C4-2B (cell line): ENCODE measurements at regions not wholly inside any gene's neighbourhood (a gene's known extent, or its start where the extent isn't known, plus 50 kb on each side); places are given as distances from the start of the nearest gene placed in this dataset.

Experiments used
- H3K27ac ChIP-seq: fragments of 450-650 bp; 2 replicates; pipeline ENCODE4 v1.5.1; 2017
- CTCF ChIP-seq: fragments of 450-650 bp; conservative IDR thresholded peaks from 2 replicates; pipeline ENCODE4 v1.5.1; 2017; ENCODE audit warnings: mild to moderate bottlenecking
- ZFX ChIP-seq: fragments of 450-650 bp; IDR thresholded peaks from 2 replicates; pipeline ENCODE4 v1.6.1; 2017

- no peak for TF ChIP-seq ZFX
- no peak for TF ChIP-seq CTCF
- H3K27ac ChIP-seq: no peak overlapping the region
Observed at GRCh38 chr11:39139581-39139980, 2319.9 kb downstream of the LRRC4C start.

- no peak overlapping the region for H3K27ac ChIP-seq
- TF ChIP-seq ZFX (no peak), CTCF (no peak)
Observed at GRCh38 chr11:39120890-39121289, 2338.6 kb downstream of the LRRC4C start.

GRCh38 chr11:39113606-39114005, 2345.8 kb downstream of the LRRC4C start:
- no peak overlapping the region for H3K27ac ChIP-seq
- TF ChIP-seq CTCF (no peak), ZFX (no peak)

- TF ChIP-seq CTCF (no peak), ZFX (no peak)
- no peak overlapping the region for H3K27ac ChIP-seq
Observed at GRCh38 chr11:39102236-39102635, 2357.2 kb downstream of the LRRC4C start.

GRCh38 chr11:39078465-39078864, 2381.0 kb downstream of the LRRC4C start:
- no peak overlapping the region for H3K27ac ChIP-seq
- TF ChIP-seq CTCF (no peak), ZFX (no peak)

GRCh38 chr11:39037611-39038010, 2421.8 kb downstream of the LRRC4C start:
- TF ChIP-seq ZFX (no peak), CTCF (no peak)
- H3K27ac ChIP-seq: no peak overlapping the region

GRCh38 chr11:39036021-39036420, 2423.4 kb downstream of the LRRC4C start:
- no peak overlapping the region for H3K27ac ChIP-seq
- TF ChIP-seq ZFX: no peak
- no peak for TF ChIP-seq CTCF
